ENCODE measurements at regions not wholly inside any gene's neighbourhood (a gene's known extent, or its start where the extent isn't known, plus 50 kb on each side); places are given as distances from the start of the nearest gene placed in this dataset.

- DNase-seq (ENCODE audit: low read depth in 2 of 2) = no peak
These were observed 238.5 kb upstream of the CSF3R start for GRCh38 chr1:36721261-36721660.

GRCh38 chr1:36717431-36717830, 234.7 kb upstream of the CSF3R start:
- DNase-seq (ENCODE audit: low read depth in 2 of 2) = no peak

- DNase-seq (ENCODE audit: low read depth in 2 of 2) = no peak
These were observed 233.1 kb upstream of the CSF3R start for GRCh38 chr1:36715797-36716196.

- DNase-seq (ENCODE audit: low read depth in 2 of 2) = no peak
These were observed 231.6 kb upstream of the CSF3R start for GRCh38 chr1:36714301-36714700.

- DNase-seq (ENCODE audit: low read depth in 2 of 2) = no peak
These were observed 228.8 kb upstream of the CSF3R start for GRCh38 chr1:36711480-36711879.

GRCh38 chr1:36710951-36711350, 228.2 kb upstream of the CSF3R start:
- DNase-seq (ENCODE audit: low read depth in 2 of 2) = no peak

GRCh38 chr1:36709869-36710481, 227.3 kb upstream of the CSF3R start:
- DNase-seq (ENCODE audit: low read depth in 2 of 2) = no peak

GRCh38 chr1:36708587-36708986, 225.9 kb upstream of the CSF3R start:
- DNase-seq (ENCODE audit: low read depth in 2 of 2) = no peak

GRCh38 chr1:36707221-36707620, 224.5 kb upstream of the CSF3R start:
- DNase-seq (ENCODE audit: low read depth in 2 of 2) = no peak

- DNase-seq (ENCODE audit: low read depth in 2 of 2) = no peak
These were observed 223.7 kb upstream of the CSF3R start for GRCh38 chr1:36706416-36706815.

GRCh38 chr1:36705629-36706028, 222.9 kb upstream of the CSF3R start:
- no peak for DNase-seq (ENCODE audit: low read depth in 2 of 2)

GRCh38 chr1:36703526-36704208, 221.0 kb upstream of the CSF3R start:
- DNase-seq (ENCODE audit: low read depth in 2 of 2) = peak; percentile 3 to 5

- DNase-seq (ENCODE audit: low read depth in 2 of 2) = no peak
These were observed 220.2 kb upstream of the CSF3R start for GRCh38 chr1:36702963-36703362.

- DNase-seq (ENCODE audit: low read depth in 2 of 2) = no peak
These were observed 216.6 kb upstream of the CSF3R start for GRCh38 chr1:36699113-36699911.

- DNase-seq (ENCODE audit: low read depth in 2 of 2) = no peak
These were observed 215.3 kb upstream of the CSF3R start for GRCh38 chr1:36697836-36698605.

- no peak for DNase-seq (ENCODE audit: low read depth in 2 of 2)
These were observed 213.7 kb upstream of the CSF3R start for GRCh38 chr1:36696261-36696940.

- no peak for DNase-seq (ENCODE audit: low read depth in 2 of 2)
These were observed 210.9 kb upstream of the CSF3R start for GRCh38 chr1:36693603-36694002.

- DNase-seq (ENCODE audit: low read depth in 2 of 2) = no peak
These were observed 210.4 kb upstream of the CSF3R start for GRCh38 chr1:36693161-36693525.

GRCh38 chr1:36692465-36693160, 209.9 kb upstream of the CSF3R start:
- no peak for DNase-seq (ENCODE audit: low read depth in 2 of 2)

GRCh38 chr1:36691374-36691773, 208.7 kb upstream of the CSF3R start:
- no peak for DNase-seq (ENCODE audit: low read depth in 2 of 2)

GRCh38 chr1:36689992-36690391, 207.3 kb upstream of the CSF3R start:
- no peak for DNase-seq (ENCODE audit: low read depth in 2 of 2)
